HepG2 (cell line): ENCODE measurements at regions not wholly inside any gene's neighbourhood (a gene's known extent, or its start where the extent isn't known, plus 50 kb on each side); places are given as distances from the start of the nearest gene placed in this dataset.

Experiments used
- ATAC-seq: fragments of 200-7000 bp; cut with Tn5 transposase; 3 replicates; pipeline ENCODE4 v1.9.1; 2020; ENCODE audit warnings: mild to moderate bottlenecking, moderate library complexity
- BruUV-seq: library from RNA; stranded (reverse); fragments of 400-500 nt; replicated peaks from 2 replicates; lab custom pipeline; 2021; lab: Mats Ljungman, UMichigan
- CTCF ChIA-PET: fragments of 300-600 bp; formaldehyde crosslinking; extraction: SDS; loops from one replicate; lab custom pipeline; 2021; ENCODE audit warnings: low total read pairs, inconsistent platforms, low intra/inter-chr PET ratio; lab: Yijun Ruan, JAX
- POLR2A ChIA-PET: fragments of 350-600 bp; sonication (Branson Sonifier 250); formaldehyde crosslinking; loops from one replicate; lab custom pipeline; 2020; ENCODE audit warnings: antibody characterized with exemption, inconsistent platforms; lab: Yijun Ruan, JAX
- DNase-seq: peaks from one replicate; pipeline ENCODE4 v3.0.0-alpha.2; 2015; ENCODE audit warnings: low spot score
- FAIRE-seq: peaks from 3 replicates; lab custom pipeline; 2011; peaks lifted over from hg19 to GRCh38; lab: Jason Lieb, UNC
- H2AFZ ChIP-seq: one replicate; pipeline ENCODE4 v1.6.1; 2011; ENCODE audit warnings: low read length, inconsistent platforms
- H3K27ac ChIP-seq: fragments of 300-600 bp; 3 replicates; pipeline ENCODE4 v1.8.0; 2011; ENCODE audit warnings: mixed run types, mild to moderate bottlenecking, mixed read lengths, low read length, inconsistent platforms; ENCODE audit not compliant: insufficient read depth; ENCODE audit errors: extremely low read length
- H3K27me3 ChIP-seq, 2 experiments: fragments of 200-600 bp in 1 of 2; 2 replicates in 1 of 2; 3 replicates in 1 of 2; pipeline versions ENCODE4 v1.6.0 to v1.8.0; 2011; ENCODE audit warnings: low read length in 2 of 2, mild to moderate bottlenecking in 2 of 2, moderate library complexity in 2 of 2, inconsistent platforms in 1 of 2; ENCODE audit not compliant: insufficient read depth in 2 of 2, control insufficient read depth in 1 of 2
- H3K36me3 ChIP-seq, 2 experiments: fragments of 200-600 bp in 1 of 2; replicated peaks in 1 of 2; 2 replicates in 1 of 2; 3 replicates in 1 of 2; pipeline versions ENCODE4 v1.5.1 to v1.8.0; 2011; ENCODE audit warnings: low read length in 2 of 2, inconsistent platforms in 1 of 2; ENCODE audit not compliant: insufficient read depth in 2 of 2, control insufficient read depth in 1 of 2
- H3K4me1 ChIP-seq: 2 replicates; pipeline ENCODE4 v1.5.1; 2012; ENCODE audit warnings: low read length, inconsistent platforms; ENCODE audit not compliant: insufficient read depth
- H3K4me2 ChIP-seq: 2 replicates; pipeline ENCODE4 v1.6.0; 2011; ENCODE audit warnings: low read depth, low read length, inconsistent platforms
- H3K4me3 ChIP-seq, 3 experiments: fragments of 200-600 bp in 1 of 3; sonication (generic), shearing (Covaris generic) in 1 of 3; replicated peaks in 1 of 3; 2 replicates each; pipeline ENCODE4 v1.5.1; 2011 to 2016; ENCODE audit warnings: low read length in 3 of 3, inconsistent platforms in 2 of 3, low read depth in 2 of 3, mild to moderate bottlenecking in 2 of 3, control low read depth in 1 of 3, mixed read lengths in 1 of 3; ENCODE audit not compliant: insufficient read depth in 1 of 3
- H3K79me2 ChIP-seq: one replicate; pipeline ENCODE4 v1.6.1; 2011; ENCODE audit warnings: low read length, inconsistent platforms; ENCODE audit not compliant: insufficient read depth
- H3K9ac ChIP-seq: 2 replicates; pipeline ENCODE4 v1.6.0; 2011; ENCODE audit warnings: mild to moderate bottlenecking, low read depth, low read length, inconsistent platforms; ENCODE audit not compliant: insufficient read depth
- H3K9me3 ChIP-seq: 2 replicates; pipeline ENCODE4 v1.5.1; 2012; ENCODE audit warnings: mild to moderate bottlenecking, low read length
- H4K20me1 ChIP-seq: 2 replicates; pipeline ENCODE4 v1.6.0; 2011; ENCODE audit warnings: inconsistent platforms, mild to moderate bottlenecking, low read length, moderate library complexity; ENCODE audit not compliant: insufficient read depth
- NFE2L2 ChIP-seq: fragments of 150-350 bp; IDR thresholded peaks from 2 replicates; pipeline ENCODE4 v1.6.1; 2014; ENCODE audit warnings: low read length
- TERF1 ChIP-seq: sonication (generic); formaldehyde crosslinking; IDR thresholded peaks from 2 replicates; pipeline ENCODE4 v1.8.0; 2022; ENCODE audit warnings: mild to moderate bottlenecking, missing genetic modification reagents, moderate library complexity
- ZFY ChIP-seq: sonication (generic); formaldehyde crosslinking; IDR thresholded peaks from 2 replicates; pipeline ENCODE4 v1.4.0; 2020; ENCODE audit warnings: missing genetic modification reagents
- WGBS: methylation state at CpG from one replicate; pipeline ENCODE4 v1.1.6; 2017; ENCODE audit warnings: low lambda C conversion rate; 5-methylcytosine and 5-hydroxymethylcytosine counted together
- in situ Hi-C: cut with HindIII; loops from 2 replicates; pipeline ENCODE4 v1.10.0; 2017; ENCODE audit warnings: low pct_unique_long_range_greater_than_20kb; ENCODE audit not compliant: extremely low pct_ligation_motif_present
- intact Hi-C: fragments of 100-400 bp; cut with micrococcal nuclease; formaldehyde crosslinking; loops from one replicate; pipeline ENCODE4 v1.10.0; 2022; ENCODE audit not compliant: unreplicated experiment

- DNase-seq = no peak
- H4K20me1 ChIP-seq = no peaks in the 10 kb centered on the region
- intact Hi-C loops (no loop called here), in situ Hi-C loops (no loop called here)
- ChIA-PET CTCF (no interaction called here), POLR2A (no interaction called here)
- ATAC-seq = no peak
- no peak overlapping the region for H2AFZ ChIP-seq
- no peak overlapping the region for H3K4me2 ChIP-seq
- peaks cover 6% of the 10 kb centered on the region; the same call in 1 of the 2 replicates for H3K4me1 ChIP-seq
- no peaks in the 10 kb centered on the region for H3K79me2 ChIP-seq
- TF ChIP-seq ZFY = no peak
- WGBS = 17% methylated on average over 2 of the region's 2 CpGs
- BruUV-seq = no TSS peak
- no peak overlapping the region for H3K4me3 ChIP-seq
- no peaks in the 10 kb centered on the region for H3K9me3 ChIP-seq
- FAIRE-seq = no peak
- H3K27me3 ChIP-seq = peaks cover 0 to 7% of the 10 kb centered on the region in 2 experiments; a peak in 1 of 5 replicates
- H3K27ac ChIP-seq = no peak overlapping the region
- no peaks in the 10 kb centered on the region for H3K36me3 ChIP-seq
- H3K9ac ChIP-seq = no peak overlapping the region
These were observed 235.8 kb downstream of the EN1 start for GRCh38 chr2:118611691-118612090.

DNA sequence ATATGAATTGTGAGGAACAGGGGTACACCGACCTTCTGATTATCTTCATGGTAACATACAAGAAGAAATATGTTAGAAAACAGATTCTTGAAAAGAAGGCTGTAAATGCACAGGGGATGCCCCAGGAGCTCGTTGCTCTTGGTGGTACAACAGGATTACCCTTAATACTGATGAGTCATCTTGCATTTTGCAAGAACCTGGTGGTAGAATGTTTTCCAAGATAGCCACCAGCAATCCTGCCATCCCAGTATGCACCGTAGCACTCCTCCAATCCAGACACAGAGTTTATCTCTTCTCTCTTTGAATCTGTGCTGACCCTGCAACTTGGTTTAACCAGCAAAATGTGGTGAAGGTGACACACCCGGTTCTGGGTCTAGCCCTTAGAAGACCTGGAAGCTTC, 238.3 kb downstream of the EN1 start:
- intact Hi-C loops = no loop called here
- H3K79me2 ChIP-seq = no peaks in the 10 kb centered on the region
- CTCF ChIA-PET = no interaction called here
- H3K27me3 ChIP-seq = no peaks in the 10 kb centered on the region
- peak; percentile 55 for TF ChIP-seq NFE2L2
- TF ChIP-seq TERF1 (CRISPR knock-in tag) = no peak
- TF ChIP-seq, all 625 proteins: peak for 1
- Histone ChIP-seq H3K9me3 (no peaks in the 10 kb centered on the region), H3K4me1 (peaks cover 15% of the 10 kb centered on the region), H3K9ac (no peak overlapping the region), H2AFZ (no peak overlapping the region), H3K36me3 (no peaks in the 10 kb centered on the region), H3K4me2 (no peak overlapping the region), H3K4me3 (no peak overlapping the region), H3K27ac (no peak overlapping the region), H4K20me1 (no peaks in the 10 kb centered on the region)
- WGBS = 7% methylated on average over 4 of the region's 4 CpGs
- ATAC-seq (no peak), DNase-seq (no peak), FAIRE-seq (no peak)
- in situ Hi-C loops = no loop called here
- no TSS peak for BruUV-seq
- POLR2A ChIA-PET = no interaction called here
